Mucosa of rectum (tissue), 2 donors: ENCODE measurements at regions not wholly inside any gene's neighbourhood (a gene's known extent, or its start where the extent isn't known, plus 50 kb on each side); places are given as distances from the start of the nearest gene placed in this dataset.

Source experiments
- H3K27ac ChIP-seq, 2 donors: one replicate each; pipeline ENCODE4 v1.7.0; 2013; ENCODE audit warnings: inconsistent platforms in 2 of 2, low read depth in 2 of 2, low read length in 2 of 2
- H3K27me3 ChIP-seq, 2 donors: one replicate each; pipeline ENCODE4 v1.7.0; 2013; ENCODE audit warnings: low read length in 2 of 2; ENCODE audit not compliant: control insufficient read depth in 2 of 2, insufficient read depth in 2 of 2
- H3K36me3 ChIP-seq, 2 donors: one replicate each; pipeline ENCODE4 v1.7.0; 2013; ENCODE audit warnings: low read length in 2 of 2; ENCODE audit not compliant: control insufficient read depth in 2 of 2, insufficient read depth in 2 of 2
- H3K4me1 ChIP-seq, 2 donors: one replicate each; pipeline ENCODE4 v1.7.0; 2013; ENCODE audit warnings: low read length in 2 of 2, mild to moderate bottlenecking in 1 of 2; ENCODE audit not compliant: control insufficient read depth in 2 of 2, insufficient read depth in 2 of 2
- H3K4me3 ChIP-seq, 2 donors: one replicate each; pipeline ENCODE4 v1.7.0; 2013; ENCODE audit warnings: low read length in 2 of 2
- H3K9ac ChIP-seq, 2 donors: one replicate each; pipeline ENCODE4 v1.7.0; 2013; ENCODE audit warnings: low read length in 2 of 2, low read depth in 1 of 2, mild to moderate bottlenecking in 1 of 2
- H3K9me3 ChIP-seq, 2 donors: one replicate each; pipeline ENCODE4 v1.7.0; 2013; ENCODE audit warnings: low read length in 2 of 2; ENCODE audit not compliant: control insufficient read depth in 2 of 2
- donor health status: healthy.
- donor health status: Normal muscosa, but diverticular disease.

- Histone ChIP-seq H3K4me3 (no peak overlapping the region), H3K27me3 (peaks cover 8 to 13% of the 10 kb centered on the region in 2 donors), H3K4me1 (no peaks in the 10 kb centered on the region), H3K9ac (no peak overlapping the region), H3K9me3 (peaks cover 0 to 5% of the 10 kb centered on the region in 2 donors), H3K36me3 (no peaks in the 10 kb centered on the region), H3K27ac (no peak overlapping the region)
Measured at GRCh38 chr17:77757561-77757898, 201.0 kb upstream of the TNRC6C start.

DNA sequence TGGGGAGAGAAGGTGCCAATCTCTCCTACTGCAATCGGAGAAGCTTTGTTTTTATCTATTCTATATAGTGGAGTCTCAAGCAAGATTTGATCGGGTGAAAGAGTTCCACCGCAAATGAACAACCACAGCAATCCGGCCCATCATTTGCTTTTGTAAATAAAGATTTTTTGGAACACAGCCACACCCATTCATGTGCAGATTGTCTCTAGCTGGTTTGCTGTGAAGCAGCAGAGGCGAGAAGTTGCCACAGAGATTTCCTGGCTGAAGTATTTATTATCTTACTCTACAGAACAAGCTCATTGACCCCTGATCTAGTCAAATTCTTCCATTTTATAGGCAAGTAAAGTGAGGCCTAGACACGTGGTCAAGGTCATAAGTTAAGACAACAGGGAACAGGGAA lies 195.5 kb upstream of the TNRC6C start:
- Histone ChIP-seq H3K4me1 (no peaks in the 10 kb centered on the region), H3K27ac (no peak overlapping the region), H3K36me3 (no peaks in the 10 kb centered on the region), H3K9ac (no peak overlapping the region), H3K9me3 (no peaks in the 10 kb centered on the region), H3K27me3 (peaks cover 2% of the 10 kb centered on the region in 2 donors), H3K4me3 (no peak overlapping the region)

- H3K9ac ChIP-seq = no peak overlapping the region
- no peaks in the 10 kb centered on the region for H3K36me3 ChIP-seq
- H3K4me1 ChIP-seq = no peaks in the 10 kb centered on the region
- H3K27ac ChIP-seq = no peak overlapping the region
- no peak overlapping the region for H3K4me3 ChIP-seq
- H3K9me3 ChIP-seq = no peaks in the 10 kb centered on the region
- H3K27me3 ChIP-seq = peaks cover 2% of the 10 kb centered on the region in 2 donors
Measured at GRCh38 chr17:77763575-77763974, 194.9 kb upstream of the TNRC6C start.

GRCh38 chr17:77765292-77765691 lies 193.2 kb upstream of the TNRC6C start:
- Histone ChIP-seq H3K4me1 (no peaks in the 10 kb centered on the region), H3K27ac (no peak overlapping the region), H3K9ac (no peak overlapping the region), H3K36me3 (no peaks in the 10 kb centered on the region), H3K4me3 (no peak overlapping the region), H3K9me3 (no peaks in the 10 kb centered on the region), H3K27me3 (peaks cover 7 to 8% of the 10 kb centered on the region in 2 donors)

- Histone ChIP-seq H3K27ac (no peak overlapping the region), H3K27me3 (peaks cover 7 to 11% of the 10 kb centered on the region in 2 donors), H3K4me1 (peaks cover 0 to 1% of the 10 kb centered on the region in 2 donors), H3K9me3 (no peaks in the 10 kb centered on the region), H3K9ac (no peak overlapping the region), H3K36me3 (no peaks in the 10 kb centered on the region), H3K4me3 (no peak overlapping the region)
Measured at GRCh38 chr17:77767148-77767547, 191.4 kb upstream of the TNRC6C start.

DNA sequence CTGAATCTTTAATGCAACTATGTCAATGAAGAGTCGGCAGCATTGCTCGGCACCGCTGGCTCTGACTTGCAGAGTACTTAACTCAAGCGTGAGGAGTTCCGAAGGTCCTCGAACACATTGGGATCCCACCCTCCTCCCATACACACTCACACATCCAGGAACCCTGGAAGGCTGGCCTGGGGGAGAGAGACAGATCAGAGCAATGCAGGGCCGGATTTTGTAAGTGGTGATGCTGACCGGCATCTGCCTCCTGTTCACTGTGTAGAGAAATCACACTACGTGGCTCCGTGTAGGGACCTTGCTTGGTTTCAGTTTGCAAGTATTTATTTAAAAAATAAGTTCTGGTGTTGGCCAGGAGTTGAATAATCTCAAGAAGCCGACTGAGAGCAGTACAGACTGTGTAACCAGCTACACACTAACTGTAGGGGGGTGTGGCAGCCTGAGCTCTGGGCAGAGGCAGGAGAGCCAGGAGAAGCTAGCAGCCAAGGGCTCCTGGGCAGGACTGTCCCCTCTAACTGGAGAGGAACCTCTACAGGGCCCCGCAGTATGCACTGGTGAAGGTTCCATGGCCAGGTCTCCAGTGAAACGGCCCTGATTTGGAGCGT lies 190.2 kb upstream of the TNRC6C start:
- Histone ChIP-seq H3K27me3 (peaks cover 7 to 11% of the 10 kb centered on the region in 2 donors), H3K36me3 (no peaks in the 10 kb centered on the region), H3K9me3 (no peaks in the 10 kb centered on the region), H3K9ac (no peak overlapping the region), H3K27ac (no peak overlapping the region), H3K4me1 (peaks cover 0 to 5% of the 10 kb centered on the region in 2 donors), H3K4me3 (no peak overlapping the region)

GRCh38 chr17:77769215-77769614 lies 189.3 kb upstream of the TNRC6C start:
- Histone ChIP-seq H3K4me3 (no peak overlapping the region), H3K27ac (no peak overlapping the region), H3K9me3 (no peaks in the 10 kb centered on the region), H3K36me3 (no peaks in the 10 kb centered on the region), H3K27me3 (peaks cover 7 to 11% of the 10 kb centered on the region in 2 donors), H3K9ac (no peak overlapping the region), H3K4me1 (peaks cover 0 to 5% of the 10 kb centered on the region in 2 donors)

DNA sequence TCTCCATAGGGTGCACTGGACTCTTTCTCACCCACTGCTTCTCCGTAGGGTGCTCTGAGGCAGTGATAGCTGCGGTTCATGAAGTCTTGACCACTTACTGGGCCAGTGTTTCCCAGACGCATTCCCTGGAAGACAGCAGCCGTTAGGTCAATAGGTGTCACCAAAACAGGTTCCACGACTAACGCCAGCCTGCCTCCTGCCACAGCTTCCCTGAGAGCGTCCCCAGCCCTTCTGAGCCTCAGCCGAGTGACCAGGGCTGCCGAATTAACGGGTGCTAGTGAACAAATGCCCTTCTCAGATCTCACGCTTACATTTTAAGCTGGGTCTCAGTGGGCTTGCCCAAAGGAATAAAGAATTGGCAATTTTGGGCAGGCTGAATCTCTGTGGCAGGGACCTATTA lies 188.7 kb upstream of the TNRC6C start:
- Histone ChIP-seq H3K4me1 (peaks cover 0 to 5% of the 10 kb centered on the region in 2 donors), H3K27ac (no peak overlapping the region), H3K9ac (no peak overlapping the region), H3K4me3 (no peak overlapping the region), H3K36me3 (no peaks in the 10 kb centered on the region), H3K27me3 (peaks cover 7 to 11% of the 10 kb centered on the region in 2 donors), H3K9me3 (no peaks in the 10 kb centered on the region)

GRCh38 chr17:77770331-77771105 lies 188.0 kb upstream of the TNRC6C start:
- Histone ChIP-seq H3K9ac (no peak overlapping the region), H3K4me1 (peaks cover 0 to 5% of the 10 kb centered on the region in 2 donors), H3K36me3 (no peaks in the 10 kb centered on the region), H3K4me3 (no peak overlapping the region), H3K9me3 (no peaks in the 10 kb centered on the region), H3K27ac (no peak overlapping the region), H3K27me3 (peaks cover 7 to 11% of the 10 kb centered on the region in 2 donors)

DNA sequence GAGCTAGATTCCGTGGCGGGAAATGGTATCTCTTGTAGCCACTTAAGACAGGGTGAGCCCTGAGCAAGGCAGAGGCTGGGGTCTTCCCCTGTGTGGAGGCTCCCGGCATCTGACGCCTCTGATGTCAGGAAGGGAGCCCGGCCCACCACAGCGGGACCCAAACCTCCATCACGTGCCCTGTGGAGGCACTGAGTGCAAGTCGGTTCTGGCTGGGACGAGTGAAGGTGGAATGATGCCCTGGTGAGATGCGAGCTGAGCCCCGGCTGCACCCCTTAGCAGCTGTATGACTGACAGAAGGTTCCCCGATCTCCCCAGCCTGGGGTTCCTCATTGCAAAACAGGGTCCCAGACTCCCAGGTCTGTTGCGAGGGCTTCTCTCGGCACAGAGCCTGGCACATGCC lies 187.4 kb upstream of the TNRC6C start:
- Histone ChIP-seq H3K36me3 (no peaks in the 10 kb centered on the region), H3K27me3 (peaks cover 6 to 11% of the 10 kb centered on the region in 2 donors), H3K4me3 (no peak overlapping the region), H3K9me3 (no peaks in the 10 kb centered on the region), H3K9ac (no peak overlapping the region), H3K27ac (no peak overlapping the region), H3K4me1 (peaks cover 0 to 5% of the 10 kb centered on the region in 2 donors)
